Cardiac muscle cell (in vitro differentiated cells and primary cell): ENCODE measurements at regions not wholly inside any gene's neighbourhood (a gene's known extent, or its start where the extent isn't known, plus 50 kb on each side); places are given as distances from the start of the nearest gene placed in this dataset.

Source experiments
- DNase-seq, 2 donors: peaks; one replicate each; pipeline versions ENCODE4 v3.0.0 to v3.0.0-alpha.2; 2010 to 2017; ENCODE audit warnings: low read depth in 1 of 2, low spot score in 1 of 2
- H3K27ac ChIP-seq: fragments of 200-600 bp; sonication (generic); 2 replicates; pipeline ENCODE4 v1.5.1; 2016
- H3K27me3 ChIP-seq: fragments of 200-600 bp; sonication (generic); 2 replicates; pipeline ENCODE4 v1.6.0; 2016; ENCODE audit warnings: control low read depth
- H3K36me3 ChIP-seq: fragments of 200-600 bp; sonication (generic); 2 replicates; pipeline ENCODE4 v1.5.1; 2016; ENCODE audit warnings: control low read depth
- H3K4me1 ChIP-seq: fragments of 200-600 bp; sonication (generic); 2 replicates; pipeline ENCODE4 v1.8.1; 2017; ENCODE audit warnings: low read depth, mild to moderate bottlenecking, mixed run types
- H3K4me3 ChIP-seq: fragments of 200-600 bp; sonication (generic); 2 replicates; pipeline ENCODE4 v1.5.1; 2016; ENCODE audit warnings: mild to moderate bottlenecking
- H3K9me3 ChIP-seq: fragments of 200-600 bp; sonication (generic); 2 replicates; pipeline ENCODE4 v1.5.1; 2017; ENCODE audit warnings: low read depth, mild to moderate bottlenecking, control low read depth
- TF ChIP-seq, protein P1 (sequence below): IDR thresholded peaks from 2 replicates; pipeline ENCODE4 v1.5.1; 2012; ENCODE audit warnings: low read depth, mild to moderate bottlenecking, low read length

DNA sequence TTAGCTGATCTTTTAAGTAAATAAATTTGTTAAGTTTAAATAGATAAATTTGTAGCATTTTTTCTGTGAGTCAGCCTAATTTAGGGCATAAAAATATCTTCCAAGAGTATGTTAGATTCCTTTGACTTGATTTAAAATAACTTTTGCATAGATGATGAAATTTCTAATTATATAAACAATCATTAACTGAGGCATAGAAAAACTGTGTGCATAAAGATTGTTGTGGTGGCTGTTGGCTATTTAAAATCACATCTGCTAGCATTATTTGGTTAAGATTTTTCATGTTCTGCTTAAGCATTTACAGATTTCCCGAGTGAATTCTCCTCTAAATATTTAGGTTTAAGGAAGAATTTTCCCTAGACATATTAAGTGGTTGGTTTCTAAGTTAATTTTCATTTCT lies 223.2 kb downstream of the FSCB start:
- no peak overlapping the region for H3K4me3 ChIP-seq

DNA sequence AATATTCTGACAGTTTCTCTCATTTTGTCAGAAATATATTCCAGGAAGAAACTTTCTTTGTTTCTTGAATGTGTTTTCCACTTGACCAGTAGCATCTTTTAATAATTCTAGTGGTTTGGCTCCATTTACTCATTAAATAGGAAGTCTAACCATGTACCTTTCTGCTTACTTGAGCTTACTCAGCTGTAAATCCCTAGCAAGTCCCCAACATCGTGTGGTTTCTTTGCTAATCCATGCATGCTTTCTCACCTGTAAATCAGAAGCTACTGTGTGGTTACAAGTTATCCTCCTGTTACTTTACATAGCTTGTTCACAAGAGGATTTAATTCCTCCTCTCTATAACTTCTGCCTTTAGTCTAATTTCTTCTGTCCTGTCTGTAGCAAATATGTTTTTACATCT lies 227.7 kb downstream of the FSCB start:
- no peaks in the 10 kb centered on the region for H3K9me3 ChIP-seq
- no peaks in the 10 kb centered on the region for H3K27me3 ChIP-seq
- no peak for DNase-seq
- H3K4me3 ChIP-seq: no peak overlapping the region
- no peaks in the 10 kb centered on the region for H3K4me1 ChIP-seq
- no peak overlapping the region for H3K27ac ChIP-seq
- TF ChIP-seq, protein P1, sequence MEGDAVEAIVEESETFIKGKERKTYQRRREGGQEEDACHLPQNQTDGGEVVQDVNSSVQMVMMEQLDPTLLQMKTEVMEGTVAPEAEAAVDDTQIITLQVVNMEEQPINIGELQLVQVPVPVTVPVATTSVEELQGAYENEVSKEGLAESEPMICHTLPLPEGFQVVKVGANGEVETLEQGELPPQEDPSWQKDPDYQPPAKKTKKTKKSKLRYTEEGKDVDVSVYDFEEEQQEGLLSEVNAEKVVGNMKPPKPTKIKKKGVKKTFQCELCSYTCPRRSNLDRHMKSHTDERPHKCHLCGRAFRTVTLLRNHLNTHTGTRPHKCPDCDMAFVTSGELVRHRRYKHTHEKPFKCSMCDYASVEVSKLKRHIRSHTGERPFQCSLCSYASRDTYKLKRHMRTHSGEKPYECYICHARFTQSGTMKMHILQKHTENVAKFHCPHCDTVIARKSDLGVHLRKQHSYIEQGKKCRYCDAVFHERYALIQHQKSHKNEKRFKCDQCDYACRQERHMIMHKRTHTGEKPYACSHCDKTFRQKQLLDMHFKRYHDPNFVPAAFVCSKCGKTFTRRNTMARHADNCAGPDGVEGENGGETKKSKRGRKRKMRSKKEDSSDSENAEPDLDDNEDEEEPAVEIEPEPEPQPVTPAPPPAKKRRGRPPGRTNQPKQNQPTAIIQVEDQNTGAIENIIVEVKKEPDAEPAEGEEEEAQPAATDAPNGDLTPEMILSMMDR: no peak
- no peaks in the 10 kb centered on the region for H3K36me3 ChIP-seq

More for the DNA sequence above, 223.2 kb downstream of the FSCB start:
- DNase-seq: no peak
- Histone ChIP-seq H3K9me3 (no peaks in the 10 kb centered on the region), H3K27me3 (no peaks in the 10 kb centered on the region), H3K36me3 (no peaks in the 10 kb centered on the region), H3K4me1 (no peaks in the 10 kb centered on the region), H3K27ac (no peak overlapping the region)
- TF ChIP-seq, protein P1: no peak

DNA sequence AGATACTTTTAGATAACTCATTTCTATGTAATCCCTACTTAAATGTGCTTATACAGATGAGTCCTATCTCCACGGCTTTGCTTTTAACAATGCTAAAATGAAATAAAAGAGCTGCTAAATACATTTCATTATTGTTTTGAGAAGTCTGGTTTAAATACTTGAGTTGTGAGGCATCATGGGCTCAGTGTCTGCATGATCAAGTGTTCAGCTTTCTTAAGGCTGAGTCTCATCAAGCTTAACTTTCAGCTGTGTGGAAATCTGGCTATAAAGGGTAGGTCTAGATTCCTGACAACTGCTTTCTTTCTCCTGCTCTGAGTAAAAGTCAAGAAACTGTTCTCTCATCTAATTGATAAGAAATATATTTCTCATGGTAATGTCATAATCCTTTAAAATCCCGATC lies 235.4 kb downstream of the FSCB start:
- H3K4me1 ChIP-seq: no peaks in the 10 kb centered on the region
- DNase-seq: no peak
- H3K36me3 ChIP-seq: no peaks in the 10 kb centered on the region
- H3K4me3 ChIP-seq: no peak overlapping the region
- TF ChIP-seq, protein P1: no peak
- no peaks in the 10 kb centered on the region for H3K9me3 ChIP-seq
- no peaks in the 10 kb centered on the region for H3K27me3 ChIP-seq
- H3K27ac ChIP-seq: no peak overlapping the region

DNA sequence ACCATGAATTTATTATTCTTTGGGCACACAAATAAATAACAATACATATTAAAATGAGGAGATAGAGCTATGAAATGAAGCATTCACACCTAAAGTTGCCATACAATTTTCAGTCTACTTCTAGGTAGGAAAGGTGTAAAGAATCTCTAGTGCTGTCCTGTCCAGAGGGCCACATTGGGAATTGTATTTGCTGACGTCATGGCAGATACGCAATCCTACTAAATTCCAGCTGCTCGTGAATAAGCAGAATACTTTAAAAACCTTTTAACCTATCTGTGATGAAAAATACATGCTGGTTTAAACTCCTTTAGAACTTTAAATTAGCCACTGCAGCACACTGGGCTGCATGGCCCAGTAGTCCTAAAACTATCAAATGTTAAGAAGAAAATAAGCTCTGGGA lies 236.1 kb downstream of the FSCB start:
- Histone ChIP-seq H3K27me3 (no peaks in the 10 kb centered on the region), H3K4me3 (no peak overlapping the region), H3K36me3 (no peaks in the 10 kb centered on the region), H3K9me3 (no peaks in the 10 kb centered on the region), H3K4me1 (no peaks in the 10 kb centered on the region), H3K27ac (no peak overlapping the region)
- TF ChIP-seq, protein P1: no peak
- no peak for DNase-seq

GRCh38 chr14:44265246-44265645 lies 241.8 kb downstream of the FSCB start:
- TF ChIP-seq, protein P1: no peak
- Histone ChIP-seq H3K9me3 (no peaks in the 10 kb centered on the region), H3K27ac (no peak overlapping the region), H3K4me3 (no peak overlapping the region), H3K27me3 (no peaks in the 10 kb centered on the region), H3K36me3 (no peaks in the 10 kb centered on the region), H3K4me1 (no peaks in the 10 kb centered on the region)
- no peak for DNase-seq

DNA sequence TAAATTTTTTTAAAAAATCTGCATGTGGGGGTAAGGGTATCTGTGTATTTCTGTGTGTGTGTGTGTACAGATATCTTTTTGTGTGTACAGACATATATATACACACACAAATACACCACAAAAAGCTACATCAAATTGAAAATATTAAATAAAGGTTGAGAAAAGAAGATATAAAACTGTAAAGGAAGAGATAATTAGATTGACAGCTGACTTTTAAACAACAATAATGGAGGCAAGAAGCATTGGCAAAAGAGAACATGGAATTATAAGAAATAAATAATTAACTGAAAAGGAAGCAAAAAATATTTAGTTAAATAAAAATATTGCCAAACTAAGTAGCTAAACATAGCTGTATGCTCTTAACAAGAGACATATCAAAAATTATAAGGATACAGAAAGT lies 291.4 kb downstream of the FSCB start:
- TF ChIP-seq, protein P1: no peak
- no peaks in the 10 kb centered on the region for H3K9me3 ChIP-seq
- H3K4me3 ChIP-seq: no peak overlapping the region
- H3K27me3 ChIP-seq: no peaks in the 10 kb centered on the region
- no peak for DNase-seq
- H3K4me1 ChIP-seq: no peaks in the 10 kb centered on the region
- H3K27ac ChIP-seq: no peak overlapping the region
- H3K36me3 ChIP-seq: no peaks in the 10 kb centered on the region
